ENCODE measurements at regions not wholly inside any gene's neighbourhood (a gene's known extent, or its start where the extent isn't known, plus 50 kb on each side); places are given as distances from the start of the nearest gene placed in this dataset.

- TF ChIP-seq, protein P1, sequence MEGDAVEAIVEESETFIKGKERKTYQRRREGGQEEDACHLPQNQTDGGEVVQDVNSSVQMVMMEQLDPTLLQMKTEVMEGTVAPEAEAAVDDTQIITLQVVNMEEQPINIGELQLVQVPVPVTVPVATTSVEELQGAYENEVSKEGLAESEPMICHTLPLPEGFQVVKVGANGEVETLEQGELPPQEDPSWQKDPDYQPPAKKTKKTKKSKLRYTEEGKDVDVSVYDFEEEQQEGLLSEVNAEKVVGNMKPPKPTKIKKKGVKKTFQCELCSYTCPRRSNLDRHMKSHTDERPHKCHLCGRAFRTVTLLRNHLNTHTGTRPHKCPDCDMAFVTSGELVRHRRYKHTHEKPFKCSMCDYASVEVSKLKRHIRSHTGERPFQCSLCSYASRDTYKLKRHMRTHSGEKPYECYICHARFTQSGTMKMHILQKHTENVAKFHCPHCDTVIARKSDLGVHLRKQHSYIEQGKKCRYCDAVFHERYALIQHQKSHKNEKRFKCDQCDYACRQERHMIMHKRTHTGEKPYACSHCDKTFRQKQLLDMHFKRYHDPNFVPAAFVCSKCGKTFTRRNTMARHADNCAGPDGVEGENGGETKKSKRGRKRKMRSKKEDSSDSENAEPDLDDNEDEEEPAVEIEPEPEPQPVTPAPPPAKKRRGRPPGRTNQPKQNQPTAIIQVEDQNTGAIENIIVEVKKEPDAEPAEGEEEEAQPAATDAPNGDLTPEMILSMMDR (conservative IDR thresholded peaks at IDR 0.05 in 1 of 2, IDR thresholded peaks at IDR 0.05 in 1 of 2; ENCODE audit: low read depth in 1 of 2, low read length in 2 of 2) = no peak
- no peak for TF ChIP-seq EZH2 (IDR thresholded peaks at IDR 0.05; ENCODE audit: low read length, missing control alignments)
These were observed 82.7 kb upstream of the SH3BP4 start for GRCh38 chr2:234869164-234869563.
